Caki2 (cell line): ENCODE measurements at regions not wholly inside any gene's neighbourhood (a gene's known extent, or its start where the extent isn't known, plus 50 kb on each side); places are given as distances from the start of the nearest gene placed in this dataset.
A peak's percentile ranks its signal among the peaks of the same experiment; 100 is the strongest.
"Not testable (repeated sequence)": the region's sequence is repeated elsewhere in the genome, so short reads cannot be mapped to it uniquely, and the experiment has no call there.

ENCODE experiments used
- DNase-seq: peaks from one replicate; pipeline ENCODE4 v3.0.0-alpha.2; 2015; ENCODE audit warnings: low read depth
- in situ Hi-C: cut with HindIII; loops from 2 replicates; pipeline ENCODE4 v1.10.0; 2016; ENCODE audit warnings: low sequenced_read_pairs, low pct_unique_long_range_greater_than_20kb, mixed read lengths

GRCh38 chr9:87354147-87354546, 143.5 kb upstream of the DAPK1 start:
- DNase-seq, result no peak
- in situ Hi-C loops, result no loop called here

- in situ Hi-C loops, result no loop called here
- DNase-seq, result no peak
Measured at GRCh38 chr9:87357600-87357999, 140.1 kb upstream of the DAPK1 start.

DNA sequence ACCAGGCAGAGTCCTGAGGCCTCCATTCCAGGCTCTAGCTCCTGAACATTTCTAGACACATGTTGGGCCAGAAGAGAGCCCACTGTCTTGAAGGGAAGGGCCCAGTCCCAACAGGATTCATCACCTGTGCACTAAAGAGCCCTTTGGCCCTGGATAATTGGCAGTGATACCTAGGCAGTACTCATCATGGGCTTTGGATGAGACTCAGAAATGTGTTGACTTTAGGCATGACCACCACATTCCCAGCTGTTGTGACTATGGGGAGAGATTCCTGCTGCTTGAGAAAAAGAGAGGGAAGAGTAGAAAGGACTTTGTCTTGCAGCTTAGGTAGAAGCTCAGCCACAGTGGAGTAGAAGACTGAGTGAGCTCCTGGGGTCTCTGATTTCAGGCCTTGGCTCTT, 138.4 kb upstream of the DAPK1 start:
- in situ Hi-C loops, result no loop called here
- no peak for DNase-seq

DNA sequence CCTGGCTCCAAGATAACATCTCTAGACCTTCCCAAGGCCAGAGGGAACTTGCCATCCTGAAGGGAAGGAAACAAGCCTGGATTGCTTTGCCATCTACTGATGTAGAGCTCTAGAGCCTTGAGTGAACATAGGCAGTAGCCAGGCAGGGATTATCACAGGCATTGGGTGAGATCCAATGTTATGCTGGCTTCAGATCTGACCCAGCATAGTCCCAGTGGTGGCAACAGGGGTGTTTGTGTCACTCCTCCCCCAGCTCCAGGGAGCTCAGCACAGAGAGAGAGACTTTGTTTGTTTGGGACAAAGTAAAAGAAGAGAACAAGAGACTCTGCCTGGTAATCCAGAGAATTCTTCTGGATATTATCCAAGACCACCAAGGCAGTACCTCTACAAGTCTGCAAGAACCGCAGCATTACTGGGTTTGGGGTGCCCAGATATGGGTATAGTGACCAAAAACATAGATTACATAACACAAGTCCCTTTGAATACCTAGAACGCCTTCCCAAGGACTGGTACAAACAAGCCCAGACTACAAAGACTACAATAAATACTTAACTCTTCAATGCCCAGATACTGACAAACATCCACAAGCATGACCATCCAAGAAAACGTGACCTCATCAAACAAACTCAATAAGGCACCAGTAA, 137.6 kb upstream of the DAPK1 start:
- in situ Hi-C loops, result no loop called here

GRCh38 chr9:87370049-87370685, 127.5 kb upstream of the DAPK1 start:
- in situ Hi-C loops, result no loop called here

More for the DNA sequence above, 137.6 kb upstream of the DAPK1 start:
- no peak for DNase-seq

DNA sequence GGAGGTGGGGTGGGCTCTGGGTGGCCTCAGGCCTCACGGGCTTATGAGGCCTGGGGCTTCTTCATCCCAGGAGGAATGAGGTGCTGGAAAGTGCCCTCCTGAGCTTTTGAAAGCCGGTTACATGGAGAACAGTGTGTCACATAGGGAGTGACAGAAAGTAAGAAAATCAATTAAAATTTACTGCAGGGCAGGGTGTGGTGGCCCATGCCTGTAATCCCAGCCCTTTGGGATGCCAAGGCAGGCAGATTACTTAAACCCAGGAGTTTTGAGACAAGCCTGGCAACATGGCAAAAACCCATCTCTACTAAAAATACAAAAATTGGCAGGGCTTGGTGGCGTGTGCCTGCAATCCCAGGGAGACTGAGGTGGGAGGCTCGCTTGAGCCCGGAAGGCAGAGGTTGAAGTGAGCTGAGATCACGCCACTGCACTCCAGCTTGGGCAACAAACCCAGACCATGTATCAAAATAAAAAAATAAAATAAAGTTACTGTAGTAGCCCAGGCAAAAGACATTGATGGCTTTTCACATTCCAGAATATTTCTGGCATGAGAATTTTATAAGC, 125.8 kb upstream of the DAPK1 start:
- no peak for DNase-seq
- in situ Hi-C loops, result no loop called here

More at GRCh38 chr9:87370049-87370685, 127.5 kb upstream of the DAPK1 start:
- no peak for DNase-seq

DNA sequence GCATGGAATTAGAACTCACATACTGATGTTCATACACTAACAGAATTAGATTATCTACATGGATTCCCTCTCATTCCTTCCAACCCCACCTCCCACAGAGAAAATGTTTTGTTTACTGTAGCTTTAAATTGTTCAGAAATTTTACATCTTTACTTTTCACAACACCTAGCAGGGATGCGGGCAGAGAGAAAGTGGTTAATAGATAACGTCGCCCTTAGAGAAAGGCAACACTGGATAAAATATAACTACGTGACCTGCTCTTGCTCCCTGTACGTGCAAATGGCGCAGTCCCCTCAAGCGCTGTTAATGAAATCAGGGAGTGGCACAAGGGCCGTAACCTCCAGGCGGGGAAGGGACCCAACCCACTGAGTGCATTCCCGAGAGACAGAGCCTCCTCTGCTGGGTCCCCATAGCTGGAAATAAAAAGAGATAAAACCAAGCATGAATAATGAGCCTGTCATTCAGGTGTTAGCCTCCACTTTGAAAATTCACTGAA, 125.3 kb upstream of the DAPK1 start:
- in situ Hi-C loops, result no loop called here
- peak; percentile 99 for DNase-seq

- DNase-seq, result peak; percentile 87
- in situ Hi-C loops, result not testable (repeated sequence)
Measured at GRCh38 chr9:87374023-87374919, 123.4 kb upstream of the DAPK1 start.

DNA sequence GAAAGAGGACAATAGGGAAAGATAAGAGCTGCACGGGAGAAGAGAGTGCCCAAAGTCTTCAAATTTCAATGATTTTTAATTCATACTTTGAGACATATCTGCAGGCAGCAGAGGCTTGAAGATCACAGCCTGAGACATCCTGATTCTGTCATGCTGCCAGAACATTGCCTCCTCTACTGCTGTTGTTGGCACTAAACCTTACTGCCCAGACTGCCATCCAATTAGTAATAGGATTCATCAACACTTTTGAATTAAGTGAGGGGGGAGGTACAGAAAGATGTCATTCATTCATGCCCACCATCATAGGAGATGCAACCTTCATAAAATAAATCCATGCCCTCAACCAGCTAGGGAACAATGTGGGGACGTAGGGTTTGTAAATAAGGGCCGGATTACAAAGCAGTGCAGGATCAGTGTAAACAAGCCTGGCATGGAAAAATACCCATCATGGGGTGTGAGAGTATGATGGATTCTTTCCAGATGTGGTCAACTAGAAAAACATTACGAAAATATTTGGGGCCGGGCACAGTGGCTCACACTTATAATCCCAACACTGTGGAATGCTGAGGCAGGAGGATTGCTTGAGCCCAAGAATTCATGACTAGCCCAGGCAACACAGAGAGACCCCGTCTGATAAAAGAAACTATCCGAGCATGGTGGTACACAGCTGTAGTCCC, 122.1 kb upstream of the DAPK1 start:
- DNase-seq, result peak; percentile 86
- in situ Hi-C loops, result no loop called here

DNA sequence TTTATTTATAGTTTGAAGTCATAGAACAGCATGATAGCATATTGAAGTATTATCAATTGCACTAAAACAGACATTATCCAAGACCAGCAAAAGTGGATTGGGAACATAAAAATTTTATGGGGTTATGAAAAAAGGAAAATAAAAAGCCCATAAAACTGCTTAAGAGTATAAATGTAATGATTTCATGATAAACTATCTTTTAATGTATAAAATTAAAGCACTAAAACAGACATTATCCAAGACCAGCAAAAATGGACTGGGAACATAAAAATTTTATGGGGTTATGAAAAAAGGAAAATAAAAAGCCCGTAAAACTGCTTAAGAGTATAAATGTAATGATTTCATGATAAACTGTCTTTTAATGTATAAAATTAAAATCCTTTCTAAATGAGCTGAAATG, 119.0 kb upstream of the DAPK1 start:
- in situ Hi-C loops, result no loop called here
- no peak for DNase-seq

DNA sequence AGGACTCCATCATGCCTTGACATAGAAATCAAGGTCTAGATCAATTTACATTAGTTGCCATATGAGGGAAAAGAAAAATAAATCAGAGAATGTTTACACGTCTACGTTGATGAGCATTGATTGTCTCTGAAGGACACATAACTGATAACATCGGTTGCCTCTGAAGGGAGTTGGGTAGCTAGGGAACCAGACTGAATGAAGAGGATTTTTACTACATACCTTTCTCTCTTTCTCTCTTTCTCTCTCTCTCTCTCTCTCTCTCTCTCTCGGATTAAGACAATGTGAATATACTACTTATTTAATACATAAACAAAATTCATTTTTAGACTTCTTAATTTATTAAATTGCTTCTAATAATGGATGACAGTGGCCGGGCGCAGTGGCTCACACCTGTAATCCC, 118.4 kb upstream of the DAPK1 start:
- DNase-seq, result no peak
- in situ Hi-C loops, result no loop called here

DNA sequence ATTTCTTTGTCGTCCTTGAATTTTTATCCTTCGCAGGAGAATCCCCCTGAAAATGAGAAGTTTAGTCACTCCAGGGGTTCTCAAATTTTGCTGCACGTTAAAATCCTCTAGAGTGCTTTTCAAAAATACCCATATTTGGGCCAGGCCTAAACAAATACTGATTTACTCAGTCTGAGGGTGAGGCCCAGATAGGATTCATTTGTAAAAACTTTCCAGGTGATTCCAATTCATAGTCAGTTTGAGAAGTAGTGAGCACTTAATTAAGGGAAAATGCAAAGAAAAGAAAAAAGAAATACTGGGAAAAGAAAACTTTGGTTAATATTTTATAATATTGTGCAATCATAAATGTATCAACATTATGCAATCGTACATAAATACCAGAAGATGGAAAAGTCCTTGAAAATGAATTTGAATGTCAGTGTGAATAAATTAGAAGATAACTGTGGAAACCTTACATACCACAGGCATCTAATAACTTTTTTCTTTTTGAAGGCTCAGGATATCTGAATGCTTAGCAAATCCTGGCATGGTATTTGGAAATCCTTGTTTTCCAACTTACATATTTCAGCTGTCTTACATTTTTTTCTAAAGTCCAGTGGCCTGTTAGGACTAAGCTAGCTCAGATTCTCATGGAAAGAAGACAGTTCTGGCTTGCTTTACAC, 116.5 kb upstream of the DAPK1 start:
- DNase-seq, result no peak
- in situ Hi-C loops, result no loop called here

DNA sequence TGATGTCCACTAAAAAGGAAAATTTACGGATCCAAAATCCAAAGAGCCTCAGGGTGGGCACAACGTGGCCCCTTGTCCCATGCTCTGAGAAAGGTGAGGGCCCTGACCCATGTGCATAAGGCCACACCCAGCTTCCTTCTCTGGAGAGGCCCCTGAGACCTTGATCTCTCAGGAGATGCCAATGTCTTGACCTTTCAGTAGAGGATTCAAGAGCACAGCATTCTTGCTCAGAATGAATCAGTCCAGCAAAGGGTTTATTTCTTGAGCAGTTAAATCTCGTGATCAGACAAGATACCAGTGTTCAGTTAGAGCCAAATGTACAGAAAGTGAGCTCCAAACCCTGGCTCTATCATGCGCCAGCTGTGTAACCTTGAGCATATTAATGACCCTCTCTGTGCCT, 115.9 kb upstream of the DAPK1 start:
- DNase-seq, result no peak
- in situ Hi-C loops, result no loop called here

GRCh38 chr9:87382900-87383299, 114.8 kb upstream of the DAPK1 start:
- no peak for DNase-seq
- in situ Hi-C loops, result no loop called here

DNA sequence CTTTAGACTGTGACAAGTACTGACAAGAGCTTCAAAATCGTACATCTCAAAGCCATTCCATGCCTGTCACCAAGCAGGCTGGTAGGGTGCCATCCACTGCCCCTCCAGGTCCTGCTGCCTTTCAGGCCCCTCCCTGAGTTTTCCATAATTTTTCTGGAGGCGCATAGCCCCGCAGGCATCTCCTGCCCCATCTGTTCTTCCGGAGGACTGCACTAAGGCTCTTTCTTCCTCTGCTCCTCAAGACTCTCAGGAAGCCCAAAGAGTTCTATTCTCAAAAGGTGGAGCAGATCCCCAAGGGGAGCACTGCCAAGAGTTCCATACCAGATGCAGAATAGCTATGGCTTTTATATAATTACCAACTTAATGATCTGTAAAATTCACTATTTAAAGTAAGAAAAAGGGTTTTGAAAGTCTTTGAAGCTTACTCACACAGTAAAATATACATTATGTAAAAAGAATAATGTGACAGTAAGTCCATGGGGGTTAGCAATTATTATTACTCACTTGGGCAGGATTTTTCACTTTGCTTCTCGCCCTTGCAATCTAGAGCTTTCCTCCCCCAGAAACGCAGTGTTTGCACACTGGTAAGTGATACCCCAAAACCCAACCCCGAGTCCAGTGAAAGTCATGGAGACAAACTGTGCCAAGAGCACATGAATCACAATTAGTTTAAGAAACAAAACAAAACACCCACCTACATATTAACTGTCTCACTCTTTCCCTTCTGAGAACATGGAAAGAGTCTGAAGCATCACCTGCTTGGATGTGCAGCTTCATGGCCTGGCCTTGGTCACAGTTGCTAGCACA, 114.1 kb upstream of the DAPK1 start:
- in situ Hi-C loops, result no loop called here
- DNase-seq, result no peak

DNA sequence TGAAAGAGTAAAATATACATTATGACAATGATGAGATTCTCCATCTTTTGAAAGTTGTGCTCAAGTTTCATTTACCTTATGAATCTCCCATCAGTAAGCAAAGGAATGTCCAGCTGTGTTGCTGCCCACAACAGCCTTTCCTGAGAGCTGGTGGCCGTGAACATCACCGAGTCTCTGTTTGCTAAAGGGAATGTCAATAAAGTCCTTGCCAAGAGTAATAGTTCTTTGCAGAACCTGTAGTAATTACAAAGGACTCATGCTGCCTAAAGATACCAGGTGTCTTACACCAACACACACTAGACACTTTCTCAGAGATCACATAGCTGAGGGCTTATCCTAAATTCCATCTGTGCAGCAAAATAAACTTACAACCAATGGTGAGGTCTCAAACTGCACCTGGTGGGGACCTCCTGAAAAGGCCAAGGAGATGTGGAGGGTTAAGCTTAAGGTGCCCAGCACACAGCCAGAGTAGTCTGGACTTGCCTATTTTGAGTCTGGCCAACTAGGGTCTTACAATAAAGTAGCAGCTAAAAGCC, 111.1 kb upstream of the DAPK1 start:
- DNase-seq, result peak; percentile 61
- in situ Hi-C loops, result no loop called here
